Spleen (tissue), 11 donors: ENCODE measurements at regions not wholly inside any gene's neighbourhood (a gene's known extent, or its start where the extent isn't known, plus 50 kb on each side); places are given as distances from the start of the nearest gene placed in this dataset.
A peak's percentile ranks its signal among the peaks of the same experiment; 100 is the strongest.
"Not testable (repeated sequence)": the region's sequence is repeated elsewhere in the genome, so short reads cannot be mapped to it uniquely, and the experiment has no call there.

ENCODE experiments used
- DNase-seq: peaks from one replicate; pipeline ENCODE4 v3.0.0-alpha.2; 2020
- H3K27ac ChIP-seq, 8 donors: fragments of 200-600 bp; sonication (generic) in 7 of 8; 1 replicate in 4 of 8; 2 replicates in 4 of 8; pipeline versions ENCODE4 v1.5.0 to v1.8.0; 2016 to 2021; ENCODE audit warnings: inconsistent platforms in 4 of 8, mild to moderate bottlenecking in 4 of 8, moderate library complexity in 1 of 8
- H3K27me3 ChIP-seq, 7 donors: fragments of 200-600 bp; sonication (generic) in 6 of 7; replicated peaks in 1 of 7; 1 replicate in 4 of 7; 2 replicates in 3 of 7; pipeline versions ENCODE4 v1.5.0 to v1.8.0; 2016 to 2021; ENCODE audit warnings: inconsistent platforms in 3 of 7, mild to moderate bottlenecking in 1 of 7
- H3K36me3 ChIP-seq, 6 donors: fragments of 200-600 bp; sonication (generic) in 5 of 6; 1 replicate in 4 of 6; 2 replicates in 2 of 6; pipeline versions ENCODE4 v1.5.0 to v1.8.0; 2016 to 2021; ENCODE audit warnings: inconsistent platforms in 2 of 6
- H3K4me1 ChIP-seq, 6 donors: fragments of 200-600 bp; sonication (generic) in 5 of 6; 1 replicate in 3 of 6; 2 replicates in 3 of 6; pipeline versions ENCODE4 v1.5.0 to v1.8.0; 2016 to 2021; ENCODE audit warnings: inconsistent platforms in 3 of 6
- H3K4me3 ChIP-seq, 8 donors: fragments of 200-600 bp; sonication (generic) in 7 of 8; 1 replicate in 4 of 8; 2 replicates in 4 of 8; pipeline versions ENCODE4 v1.5.0 to v1.8.0; 2016 to 2021; ENCODE audit warnings: inconsistent platforms in 4 of 8, mild to moderate bottlenecking in 4 of 8, moderate library complexity in 2 of 8
- H3K9me3 ChIP-seq, 8 donors: fragments of 200-600 bp; sonication (generic) in 7 of 8; 1 replicate in 4 of 8; 2 replicates in 4 of 8; pipeline versions ENCODE4 v1.5.0 to v1.8.0; 2016 to 2021; ENCODE audit warnings: inconsistent platforms in 4 of 8
- POLR2A ChIP-seq, 3 donors: fragments of 450-650 bp; IDR thresholded peaks; one replicate each; pipeline ENCODE4 v1.5.1; 2017; ENCODE audit warnings: antibody characterized with exemption in 3 of 3, mild to moderate bottlenecking in 1 of 3
- POLR2AphosphoS5 ChIP-seq, 3 donors: sonication (generic); formaldehyde crosslinking; IDR thresholded peaks; one replicate each; pipeline ENCODE4 v1.5.1; 2017; ENCODE audit warnings: antibody characterized with exemption in 3 of 3
- WGBS, 5 donors: extraction: QIAGEN DNeasy Blood & Tissue Kit in 3 of 5; methylation state at CpG; one replicate each; pipeline versions ENCODE4 v1.1.5 to v1.1.7; 2013 to 2018; 5-methylcytosine and 5-hydroxymethylcytosine counted together
- intact Hi-C: fragments of 100-400 bp; cut with DNase I; formaldehyde crosslinking; loops from one replicate; pipeline ENCODE4 v1.15.0; 2023; ENCODE audit warnings: low total_unique reads
- TF ChIP-seq, protein P1 (sequence below), 11 experiments: fragments of 200-600 bp in 7 of 11; fragments of 450-650 bp in 4 of 11; sonication (generic) in 4 of 11; IDR thresholded peaks in 8 of 11; conservative IDR thresholded peaks in 3 of 11; 1 replicate in 7 of 11; 2 replicates in 4 of 11; pipeline versions ENCODE4 v1.4.0 to v1.8.0; 2016 to 2021; ENCODE audit warnings: antibody characterized with exemption in 11 of 11, inconsistent platforms in 4 of 11, mild to moderate bottlenecking in 1 of 11
- donor health status: healthy with polysubstance abuse.
- donor health status: DM: no; HTN: no; CAD: no; lungs with moderate emphysema.
- donor health status: DM: no; HTN: no; CAD: no.
- donor health status: Bipolar disorder and iron deficiency.
- donor health status: healthy.
- donor health status: DM: no; HTN: no; CAD: no.
- donor health status: DM: yes; HTN: yes; CAD: no.

DNA sequence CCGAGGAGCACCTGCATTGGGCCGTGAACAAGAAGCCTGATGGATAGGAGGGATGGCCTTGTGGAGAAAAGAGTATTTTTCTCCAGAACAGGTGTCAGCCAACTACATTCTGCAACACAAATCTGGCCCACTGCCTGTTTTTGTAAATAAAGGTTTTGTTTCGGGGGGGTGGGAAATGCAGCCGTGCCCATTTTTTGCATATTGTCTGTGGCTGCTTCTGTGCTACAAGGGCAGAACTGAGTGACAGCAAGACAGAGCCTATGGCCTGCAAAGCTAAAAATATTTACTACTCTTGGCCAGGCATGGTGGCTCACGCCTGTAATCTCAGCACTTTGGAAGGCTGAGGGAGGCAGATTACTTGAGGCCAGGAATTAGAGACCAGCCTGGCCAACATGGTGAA is 95.9 kb upstream of the AKAP13 start:
- WGBS, 5 donors, result 71 to 84% (median 81%) methylated on average over 5 of the region's 5 CpGs
- DNase-seq, result no peak
- no peaks in the 10 kb centered on the region for H3K36me3 ChIP-seq
- no peak overlapping the region for H3K4me3 ChIP-seq
- intact Hi-C loops, result no loop called here
- no peaks in the 10 kb centered on the region for H3K9me3 ChIP-seq
- H3K27ac ChIP-seq, result no peak overlapping the region
- TF ChIP-seq, protein P1, sequence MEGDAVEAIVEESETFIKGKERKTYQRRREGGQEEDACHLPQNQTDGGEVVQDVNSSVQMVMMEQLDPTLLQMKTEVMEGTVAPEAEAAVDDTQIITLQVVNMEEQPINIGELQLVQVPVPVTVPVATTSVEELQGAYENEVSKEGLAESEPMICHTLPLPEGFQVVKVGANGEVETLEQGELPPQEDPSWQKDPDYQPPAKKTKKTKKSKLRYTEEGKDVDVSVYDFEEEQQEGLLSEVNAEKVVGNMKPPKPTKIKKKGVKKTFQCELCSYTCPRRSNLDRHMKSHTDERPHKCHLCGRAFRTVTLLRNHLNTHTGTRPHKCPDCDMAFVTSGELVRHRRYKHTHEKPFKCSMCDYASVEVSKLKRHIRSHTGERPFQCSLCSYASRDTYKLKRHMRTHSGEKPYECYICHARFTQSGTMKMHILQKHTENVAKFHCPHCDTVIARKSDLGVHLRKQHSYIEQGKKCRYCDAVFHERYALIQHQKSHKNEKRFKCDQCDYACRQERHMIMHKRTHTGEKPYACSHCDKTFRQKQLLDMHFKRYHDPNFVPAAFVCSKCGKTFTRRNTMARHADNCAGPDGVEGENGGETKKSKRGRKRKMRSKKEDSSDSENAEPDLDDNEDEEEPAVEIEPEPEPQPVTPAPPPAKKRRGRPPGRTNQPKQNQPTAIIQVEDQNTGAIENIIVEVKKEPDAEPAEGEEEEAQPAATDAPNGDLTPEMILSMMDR (IDR thresholded peaks at IDR 0.05 in 8 of 11, conservative IDR thresholded peaks at IDR 0.05 in 3 of 11), result no peak
- no peak for TF ChIP-seq POLR2AphosphoS5 (IDR thresholded peaks at IDR 0.05)
- no peak for TF ChIP-seq POLR2A (IDR thresholded peaks at IDR 0.05)
- peaks cover 0 to 4% (median 0%) of the 10 kb centered on the region in 6 donors for H3K4me1 ChIP-seq
- H3K27me3 ChIP-seq, result no peaks in the 10 kb centered on the region

DNA sequence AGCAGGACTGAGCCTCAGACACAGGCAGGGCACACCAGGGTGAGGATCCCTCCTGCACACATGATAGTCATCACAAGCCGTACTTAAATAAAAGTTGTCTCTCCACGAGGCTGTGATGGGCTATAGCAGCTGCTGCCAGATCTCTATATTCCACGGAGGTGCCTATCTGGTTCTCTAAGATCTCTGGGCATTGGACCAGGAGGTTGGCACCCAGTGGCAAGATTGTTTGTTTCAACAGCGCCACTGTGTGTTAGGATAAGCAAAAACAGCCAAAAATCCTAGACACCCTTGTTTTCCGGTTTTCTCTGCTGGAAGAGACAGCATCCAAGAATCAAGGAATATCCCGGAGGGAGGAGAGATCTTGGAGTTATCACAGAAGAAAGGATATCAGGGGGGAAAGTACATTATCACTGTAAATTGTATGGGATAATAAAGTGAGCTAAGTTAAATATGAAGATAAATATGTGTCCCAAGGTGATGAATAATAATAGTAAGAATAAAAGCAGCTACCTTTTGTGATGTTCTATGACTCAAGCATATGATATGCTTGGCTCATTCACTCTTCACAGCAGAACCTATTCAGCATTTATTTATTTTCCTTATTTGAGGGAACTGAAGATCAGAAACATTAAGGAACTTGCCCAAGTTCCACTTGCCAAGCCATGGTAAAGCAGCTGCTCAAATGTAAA is 90.6 kb upstream of the AKAP13 start:
- 22 to 28% (median 25%) methylated on average over 6 of the region's 6 CpGs for WGBS, 5 donors
- H3K27ac ChIP-seq, result no peak overlapping the region
- no peaks in the 10 kb centered on the region for H3K36me3 ChIP-seq
- no peaks in the 10 kb centered on the region for H3K9me3 ChIP-seq
- DNase-seq, result no peak
- H3K27me3 ChIP-seq, result no peaks in the 10 kb centered on the region
- intact Hi-C loops, result loop anchor here (10.0 kb wide), 1 partner anchor 215 kb away; no protein-coding TSS in a partner anchor
- no peak overlapping the region for H3K4me3 ChIP-seq
- no peak for TF ChIP-seq POLR2AphosphoS5 (IDR thresholded peaks at IDR 0.05)
- TF ChIP-seq, protein P1 (IDR thresholded peaks at IDR 0.05 in 8 of 11, conservative IDR thresholded peaks at IDR 0.05 in 3 of 11), result peak in 9 of 11 experiments; percentile 35 to 62 (median 57)
- no peaks in the 10 kb centered on the region for H3K4me1 ChIP-seq

DNA sequence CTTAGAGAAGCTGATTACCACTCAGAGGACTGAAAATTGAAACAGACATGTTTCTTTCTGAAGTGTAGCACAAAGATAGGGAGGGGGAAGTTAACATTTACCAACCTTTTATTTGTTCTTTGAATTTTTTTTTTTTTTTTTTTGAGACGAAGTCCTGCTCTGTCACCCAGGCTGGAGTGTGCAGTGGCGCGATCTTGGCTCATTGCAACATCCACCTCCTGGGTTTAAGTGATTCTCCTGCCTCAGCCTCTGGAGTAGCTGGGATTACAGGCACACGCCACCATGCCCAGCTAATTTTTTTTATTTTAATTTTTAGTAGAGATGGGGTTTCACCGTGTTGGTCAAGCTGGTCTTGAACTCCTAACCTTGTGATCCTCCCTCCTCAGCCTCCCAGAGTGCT is 87.8 kb upstream of the AKAP13 start:
- not testable (repeated sequence) for H3K9me3 ChIP-seq, H3K27ac ChIP-seq, H3K4me3 ChIP-seq, H3K36me3 ChIP-seq, H3K27me3 ChIP-seq, DNase-seq
- intact Hi-C loops, result loop anchor here (10.0 kb wide), 1 partner anchor 212 kb away; no protein-coding TSS in a partner anchor
- peaks cover 0 to 12% (median 10%) of the 10 kb centered on the region in 6 donors for H3K4me1 ChIP-seq
- 77 to 95% (median 88%) methylated on average over 5 of the region's 5 CpGs for WGBS, 5 donors

DNA sequence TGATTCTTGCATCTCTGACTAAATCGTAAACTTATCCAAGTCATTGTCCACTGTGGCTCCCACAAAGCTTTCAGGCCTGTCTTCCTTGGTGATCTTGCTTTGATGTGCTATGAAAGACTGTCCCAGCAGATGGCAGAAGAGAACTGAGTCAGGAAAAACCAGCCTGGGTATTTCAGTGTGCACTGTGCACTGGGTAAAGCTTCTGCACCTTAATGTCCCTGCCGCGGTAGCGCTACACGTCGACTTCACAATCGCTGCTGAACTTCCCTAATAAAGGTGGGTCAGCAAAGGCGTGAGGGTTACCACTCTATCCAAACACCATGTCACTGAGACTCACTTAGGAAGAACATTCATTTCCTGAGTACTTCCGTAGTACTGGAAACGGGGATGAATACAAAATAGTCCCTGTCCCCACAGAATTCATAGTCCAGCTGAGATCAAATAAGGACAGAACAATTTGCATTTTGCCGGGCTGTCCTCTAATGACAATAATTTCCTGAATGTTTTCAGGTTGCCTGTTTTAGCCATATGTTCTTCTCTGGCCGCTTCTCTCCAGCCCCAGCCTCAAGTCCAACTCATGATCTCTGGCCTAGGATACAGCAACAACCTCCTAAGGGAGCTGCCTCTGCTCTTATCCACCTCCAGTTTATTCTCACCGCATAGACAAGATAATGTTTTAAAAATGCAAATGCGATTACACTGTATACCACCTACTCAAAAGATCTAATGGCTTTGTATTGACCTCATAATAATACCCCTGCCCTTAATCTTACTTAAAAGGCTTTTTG is 83.6 kb upstream of the AKAP13 start:
- Histone ChIP-seq H3K4me3 (peak overlapping the region in 1 of 8 donors; percentile 50), H3K9me3 (no peaks in the 10 kb centered on the region), H3K36me3 (no peaks in the 10 kb centered on the region), H3K27me3 (no peaks in the 10 kb centered on the region), H3K27ac (peak overlapping the region in 2 of 8 donors; percentile 14 to 37), H3K4me1 (peaks cover 0 to 12% (median 10%) of the 10 kb centered on the region in 6 donors)
- WGBS, 5 donors, result 24 to 29% (median 27%) methylated on average over 14 of the region's 14 CpGs
- peak; percentile 81 for DNase-seq
- intact Hi-C loops, result loop anchor here (10.0 kb wide), 1 partner anchor 208 kb away; no protein-coding TSS in a partner anchor
- TF ChIP-seq, protein P1 (IDR thresholded peaks at IDR 0.05 in 8 of 11, conservative IDR thresholded peaks at IDR 0.05 in 3 of 11), result peak; percentile 32 to 81 (median 71)
- TF ChIP-seq POLR2AphosphoS5 (IDR thresholded peaks at IDR 0.05) (peak in 1 of 3 donors; percentile 50), POLR2A (IDR thresholded peaks at IDR 0.05) (no peak)
